K562 (cell line): ENCODE measurements at regions not wholly inside any gene's neighbourhood (a gene's known extent, or its start where the extent isn't known, plus 50 kb on each side); places are given as distances from the start of the nearest gene placed in this dataset.

Source experiments
- ATAC-seq: fragments of 200-7000 bp; cut with Tn5 transposase; 3 replicates; pipeline ENCODE4 v1.9.1; 2020; ENCODE audit warnings: moderate library complexity
- BruUV-seq: library from RNA; stranded (reverse); fragments of 400-500 nt; replicated peaks from 2 replicates; lab custom pipeline; 2021; lab: Mats Ljungman, UMichigan
- CTCF ChIA-PET: fragments of 300-600 bp; formaldehyde crosslinking; extraction: SDS; loops from one replicate; lab custom pipeline; 2021; ENCODE audit warnings: low intra/inter-chr PET ratio; lab: Yijun Ruan, JAX
- POLR2A ChIA-PET: fragments of 300-600, 350-650 bp; sonication (Branson Sonifier 250); formaldehyde crosslinking; extraction: SDS; loops from one replicate; lab custom pipeline; 2021; ENCODE audit warnings: antibody characterized with exemption, inconsistent platforms; lab: Yijun Ruan, JAX
- DNase-seq, 4 experiments: peaks; one replicate each; pipeline versions ENCODE4 v3.0.0 to v3.0.0-alpha.2; 2011 to 2018; ENCODE audit warnings: low spot score in 3 of 4, mixed read lengths in 3 of 4; ENCODE audit errors: extremely low read depth in 1 of 4
- FAIRE-seq: peaks from 2 replicates; lab custom pipeline; 2011; peaks lifted over from hg19 to GRCh38; lab: Jason Lieb, UNC
- H2AFZ ChIP-seq: 2 replicates; pipeline ENCODE4 v1.6.0; 2011; ENCODE audit warnings: low read depth, low read length, control low read depth, inconsistent platforms
- H3K27ac ChIP-seq: fragments of 200-600 bp; 3 replicates; pipeline ENCODE4 v1.8.0; 2011; ENCODE audit warnings: low read depth, mild to moderate bottlenecking, control low read depth, inconsistent platforms, low read length, moderate library complexity, mixed read lengths; ENCODE audit errors: extremely low read depth
- H3K27me3 ChIP-seq, 2 experiments: fragments of 300-600 bp in 1 of 2; 2 replicates in 1 of 2; 3 replicates in 1 of 2; pipeline versions ENCODE4 v1.6.0 to v1.8.0; 2011; ENCODE audit warnings: inconsistent platforms in 2 of 2, low read length in 2 of 2, mild to moderate bottlenecking in 1 of 2, mixed read lengths in 1 of 2, moderate library complexity in 1 of 2; ENCODE audit not compliant: control insufficient read depth in 2 of 2, insufficient read depth in 2 of 2
- H3K36me3 ChIP-seq: fragments of 300-600 bp; 3 replicates; pipeline ENCODE4 v1.8.0; 2011; ENCODE audit warnings: mild to moderate bottlenecking, low read length, inconsistent platforms; ENCODE audit not compliant: control insufficient read depth, insufficient read depth
- H3K4me1 ChIP-seq, 2 experiments: fragments of 200-600 bp in 1 of 2; replicated peaks in 1 of 2; 2 replicates in 1 of 2; 3 replicates in 1 of 2; pipeline versions ENCODE4 v1.5.1 to v1.8.0; 2011; ENCODE audit warnings: inconsistent platforms in 2 of 2, low read length in 2 of 2, mild to moderate bottlenecking in 1 of 2, mixed read lengths in 1 of 2, moderate library complexity in 1 of 2; ENCODE audit not compliant: control insufficient read depth in 2 of 2, insufficient read depth in 2 of 2
- H3K4me2 ChIP-seq: 2 replicates; pipeline ENCODE4 v1.6.1; 2011; ENCODE audit warnings: low read length, control low read depth, inconsistent platforms, mixed read lengths; ENCODE audit not compliant: insufficient read depth
- H3K4me3 ChIP-seq: fragments of 200-600 bp; sonication (generic), shearing (Covaris generic); 2 replicates; pipeline ENCODE4 v1.5.1; 2016; ENCODE audit warnings: control low read depth, inconsistent platforms
- H3K79me2 ChIP-seq: fragments of 200-600 bp; 3 replicates; pipeline ENCODE4 v1.8.0; 2011; ENCODE audit warnings: low read length, inconsistent platforms; ENCODE audit not compliant: control insufficient read depth, insufficient read depth
- H3K9ac ChIP-seq, 2 experiments: 2 replicates each; pipeline versions ENCODE4 v1.6.0 to v1.6.1; 2011; ENCODE audit warnings: low read depth in 2 of 2, low read length in 2 of 2, control low read depth in 1 of 2, inconsistent platforms in 1 of 2, mild to moderate bottlenecking in 1 of 2, mixed read lengths in 1 of 2; ENCODE audit not compliant: insufficient read depth in 1 of 2
- H3K9me1 ChIP-seq: one replicate; pipeline ENCODE4 v1.6.0; 2011; ENCODE audit warnings: inconsistent platforms, mild to moderate bottlenecking, low read length, moderate library complexity; ENCODE audit not compliant: control insufficient read depth, insufficient read depth
- H3K9me3 ChIP-seq: replicated peaks from 2 replicates; pipeline ENCODE4 v1.5.1; 2011; ENCODE audit warnings: low read depth, low read length, inconsistent platforms; ENCODE audit not compliant: control insufficient read depth, insufficient read depth
- H4K20me1 ChIP-seq: replicated peaks from 2 replicates; pipeline ENCODE4 v1.6.1; 2011; ENCODE audit warnings: low read length, inconsistent platforms, mixed read lengths; ENCODE audit not compliant: control insufficient read depth, insufficient read depth
- ARNT ChIP-seq, 2 experiments: fragments of 450-650 bp; IDR thresholded peaks; 2 replicates each; pipeline ENCODE4 v1.6.1; 2016; ENCODE audit warnings: mild to moderate bottlenecking in 1 of 2
- EGR1 ChIP-seq: fragments of 450-650 bp; conservative IDR thresholded peaks from 2 replicates; pipeline ENCODE4 v1.6.1; 2017; ENCODE audit warnings: mild to moderate bottlenecking
- FOXJ2 ChIP-seq: fragments of 200-800 bp; sonication (Bioruptor generic); IDR thresholded peaks from 2 replicates; pipeline ENCODE4 v1.6.1; 2016; ENCODE audit warnings: missing genetic modification characterization, missing compliant biosample characterization
- GTF2F1 ChIP-seq: IDR thresholded peaks from 2 replicates; pipeline ENCODE4 v1.6.1; 2011; ENCODE audit warnings: low read depth, low read length, improper control_type of control experiment
- HOXB6 ChIP-seq: fragments of 250-450 bp; sonication (Bioruptor Pico); IDR thresholded peaks from 2 replicates; pipeline ENCODE4 v1.5.1; 2022; ENCODE audit warnings: mild to moderate bottlenecking, borderline replicate concordance
- NONO ChIP-seq, 2 experiments: fragments of 200-400 bp in 1 of 2; fragments of 450-650 bp in 1 of 2; formaldehyde crosslinking in 1 of 2; IDR thresholded peaks; 2 replicates each; pipeline ENCODE4 v1.6.1; 2017; ENCODE audit warnings: low read depth in 2 of 2, mild to moderate bottlenecking in 2 of 2, moderate library complexity in 2 of 2, low read length in 1 of 2
- RAD51 ChIP-seq: fragments of 450-650 bp; IDR thresholded peaks from 2 replicates; pipeline ENCODE4 v1.7.1; 2016; ENCODE audit warnings: low read depth, mild to moderate bottlenecking, borderline replicate concordance
- ZNF778 ChIP-seq: fragments of 450-650 bp; formaldehyde crosslinking; IDR thresholded peaks from 2 replicates; pipeline ENCODE4 v1.4.0; 2020; ENCODE audit warnings: mild to moderate bottlenecking, moderate library complexity
- ZZZ3 ChIP-seq: fragments of 450-650 bp; IDR thresholded peaks from 2 replicates; pipeline ENCODE4 v1.6.1; 2016; ENCODE audit warnings: antibody characterized with exemption, mild to moderate bottlenecking, moderate library complexity
- WGBS: fragments of 100-300 bp; shearing (Covaris generic); methylation state at CpG from one replicate; pipeline ENCODE4 v1.1.6; 2016; ENCODE audit warnings: low coverage, mixed read lengths; ENCODE audit not compliant: insufficient coverage; ENCODE audit errors: missing lambda C conversion rate; 5-methylcytosine and 5-hydroxymethylcytosine counted together
- in situ Hi-C: fragments of 300-500 bp; cut with MboI; formaldehyde crosslinking; loops from 4 replicates; pipeline ENCODE4 v1.15.0; 2018; ENCODE audit warnings: inconsistent platforms, mixed read lengths
- intact Hi-C: fragments of 100-400 bp; cut with micrococcal nuclease; formaldehyde crosslinking; loops from 2 replicates; pipeline ENCODE4 v1.14.2; 2022
- TF ChIP-seq, protein P1 (sequence below): IDR thresholded peaks from 2 replicates; pipeline ENCODE4 v1.6.1; 2011; ENCODE audit warnings: borderline replicate concordance, low read depth, mild to moderate bottlenecking, moderate library complexity, low read length; ENCODE audit not compliant: insufficient read depth, poor library complexity, severe bottlenecking

GRCh38 chr1:102182603-102183260, 186.0 kb upstream of the OLFM3 start:
- Histone ChIP-seq H3K4me3 (no peak overlapping the region), H3K36me3 (no peaks in the 10 kb centered on the region), H3K9me1 (no peaks in the 10 kb centered on the region), H3K27me3 (no peaks in the 10 kb centered on the region), H2AFZ (no peak overlapping the region), H3K9ac (no peak overlapping the region), H3K4me2 (no peak overlapping the region), H3K27ac (no peak overlapping the region), H4K20me1 (no peaks in the 10 kb centered on the region), H3K9me3 (no peaks in the 10 kb centered on the region; the same call in 1 of the 2 replicates), H3K4me1 (no peaks in the 10 kb centered on the region), H3K79me2 (no peaks in the 10 kb centered on the region)
- WGBS: under 1% methylated on average over 5 of the region's 5 CpGs
- ChIA-PET POLR2A (no interaction called here), CTCF (no interaction called here)
- no peak for FAIRE-seq
- intact Hi-C loops (no loop called here), in situ Hi-C loops (no loop called here)
- TF ChIP-seq NONO (IDR thresholded peaks at IDR 0.05; ENCODE audit: low read depth in 2 of 2, low read length in 1 of 2): no peak
- no peak for TF ChIP-seq ZNF778 (CRISPR knock-in tag)
- TF ChIP-seq EGR1: no peak
- no peak for DNase-seq
- no peak for ATAC-seq
- no TSS peak for BruUV-seq

GRCh38 chr1:102181341-102181740, 184.6 kb upstream of the OLFM3 start:
- Histone ChIP-seq H3K9me3 (no peaks in the 10 kb centered on the region; the same call in 1 of the 2 replicates), H2AFZ (no peak overlapping the region), H3K4me3 (no peak overlapping the region), H3K9ac (no peak overlapping the region), H4K20me1 (no peaks in the 10 kb centered on the region), H3K27ac (no peak overlapping the region), H3K9me1 (no peaks in the 10 kb centered on the region), H3K36me3 (no peaks in the 10 kb centered on the region), H3K79me2 (no peaks in the 10 kb centered on the region), H3K4me1 (no peaks in the 10 kb centered on the region), H3K27me3 (no peaks in the 10 kb centered on the region), H3K4me2 (no peak overlapping the region)
- in situ Hi-C loops: no loop called here
- WGBS: 0% methylated on average over 2 of the region's 2 CpGs
- ChIA-PET CTCF (no interaction called here), POLR2A (no interaction called here)
- intact Hi-C loops: no loop called here
- DNase-seq (no peak), FAIRE-seq (no peak), ATAC-seq (no peak)
- no TSS peak for BruUV-seq
- TF ChIP-seq GTF2F1 (no peak), RAD51 (no peak), FOXJ2 (no peak), HOXB6 (CRISPR knock-in tag) (no peak), ARNT (IDR thresholded peaks at IDR 0.05) (no peak), ZZZ3 (no peak)
- TF ChIP-seq, protein P1, sequence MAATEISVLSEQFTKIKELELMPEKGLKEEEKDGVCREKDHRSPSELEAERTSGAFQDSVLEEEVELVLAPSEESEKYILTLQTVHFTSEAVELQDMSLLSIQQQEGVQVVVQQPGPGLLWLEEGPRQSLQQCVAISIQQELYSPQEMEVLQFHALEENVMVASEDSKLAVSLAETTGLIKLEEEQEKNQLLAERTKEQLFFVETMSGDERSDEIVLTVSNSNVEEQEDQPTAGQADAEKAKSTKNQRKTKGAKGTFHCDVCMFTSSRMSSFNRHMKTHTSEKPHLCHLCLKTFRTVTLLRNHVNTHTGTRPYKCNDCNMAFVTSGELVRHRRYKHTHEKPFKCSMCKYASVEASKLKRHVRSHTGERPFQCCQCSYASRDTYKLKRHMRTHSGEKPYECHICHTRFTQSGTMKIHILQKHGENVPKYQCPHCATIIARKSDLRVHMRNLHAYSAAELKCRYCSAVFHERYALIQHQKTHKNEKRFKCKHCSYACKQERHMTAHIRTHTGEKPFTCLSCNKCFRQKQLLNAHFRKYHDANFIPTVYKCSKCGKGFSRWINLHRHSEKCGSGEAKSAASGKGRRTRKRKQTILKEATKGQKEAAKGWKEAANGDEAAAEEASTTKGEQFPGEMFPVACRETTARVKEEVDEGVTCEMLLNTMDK: no peak
